Nephron (organoid): ENCODE measurements at regions not wholly inside any gene's neighbourhood (a gene's known extent, or its start where the extent isn't known, plus 50 kb on each side); places are given as distances from the start of the nearest gene placed in this dataset.

Source experiments
- H3K27ac Mint-ChIP-seq, 3 experiments: 2 replicates each; pipeline ENCODE4 v1.8.0; 2020; ENCODE audit warnings: mixed read lengths in 3 of 3, mild to moderate bottlenecking in 2 of 3, moderate library complexity in 1 of 3
- H3K27me3 Mint-ChIP-seq: 2 replicates; pipeline ENCODE4 v1.8.0; 2021; ENCODE audit warnings: low read depth, mild to moderate bottlenecking, moderate library complexity, mixed read lengths
- H3K36me3 Mint-ChIP-seq: 2 replicates; pipeline ENCODE4 v1.8.0; 2020; ENCODE audit warnings: low read depth, mixed read lengths
- H3K4me1 Mint-ChIP-seq: 2 replicates; pipeline ENCODE4 v1.8.0; 2020; ENCODE audit warnings: mixed read lengths
- H3K4me3 Mint-ChIP-seq, 3 experiments: 2 replicates each; pipeline ENCODE4 v1.8.0; 2020; ENCODE audit warnings: mild to moderate bottlenecking in 3 of 3, mixed read lengths in 3 of 3, moderate library complexity in 2 of 3
- H3K9me3 Mint-ChIP-seq: 2 replicates; pipeline ENCODE4 v1.8.0; 2020; ENCODE audit warnings: mixed read lengths
- CTCF ChIP-seq, 3 experiments: fragments of 200-600 bp; sonication (generic); IDR thresholded peaks; one replicate each; pipeline ENCODE4 v1.5.0; 2021; ENCODE audit warnings: antibody characterized with exemption in 3 of 3; ENCODE audit not compliant: unreplicated experiment in 3 of 3

- Mint-ChIP-seq H3K27ac (no peak overlapping the region), H3K4me1 (peaks cover 4% of the 10 kb centered on the region), H3K27me3 (no peaks in the 10 kb centered on the region), H3K4me3 (no peak overlapping the region), H3K9me3 (no peaks in the 10 kb centered on the region), H3K36me3 (no peaks in the 10 kb centered on the region)
- TF ChIP-seq CTCF (IDR thresholded peaks at IDR 0.05; ENCODE audit: unreplicated experiment in 3 of 3), result no peak
These were observed 114.8 kb downstream of the RERGL start for GRCh38 chr12:17975239-17975638.

- H3K9me3 Mint-ChIP-seq, result peaks cover 5% of the 10 kb centered on the region
- H3K27ac Mint-ChIP-seq, result no peak overlapping the region
- no peak overlapping the region for H3K4me3 Mint-ChIP-seq
- H3K36me3 Mint-ChIP-seq, result no peaks in the 10 kb centered on the region
- H3K4me1 Mint-ChIP-seq, result peaks cover 4% of the 10 kb centered on the region
- no peak for TF ChIP-seq CTCF (IDR thresholded peaks at IDR 0.05; ENCODE audit: unreplicated experiment in 3 of 3)
- no peaks in the 10 kb centered on the region for H3K27me3 Mint-ChIP-seq
These were observed 118.1 kb downstream of the RERGL start for GRCh38 chr12:17971850-17972249.

- Mint-ChIP-seq H3K27ac (no peak overlapping the region), H3K27me3 (no peaks in the 10 kb centered on the region), H3K4me1 (no peaks in the 10 kb centered on the region), H3K4me3 (no peak overlapping the region), H3K9me3 (no peaks in the 10 kb centered on the region), H3K36me3 (no peaks in the 10 kb centered on the region)
- no peak for TF ChIP-seq CTCF (IDR thresholded peaks at IDR 0.05; ENCODE audit: unreplicated experiment in 3 of 3)
These were observed 135.2 kb downstream of the RERGL start for GRCh38 chr12:17954788-17955187.

- Mint-ChIP-seq H3K4me1 (no peaks in the 10 kb centered on the region), H3K36me3 (no peaks in the 10 kb centered on the region), H3K27me3 (no peaks in the 10 kb centered on the region), H3K27ac (no peak overlapping the region), H3K9me3 (no peaks in the 10 kb centered on the region), H3K4me3 (no peak overlapping the region)
- no peak for TF ChIP-seq CTCF (IDR thresholded peaks at IDR 0.05; ENCODE audit: unreplicated experiment in 3 of 3)
These were observed 139.1 kb downstream of the RERGL start for GRCh38 chr12:17950898-17951297.

GRCh38 chr12:17949558-17950141 is 140.3 kb downstream of the RERGL start:
- Mint-ChIP-seq H3K36me3 (no peaks in the 10 kb centered on the region), H3K27me3 (no peaks in the 10 kb centered on the region), H3K9me3 (no peaks in the 10 kb centered on the region), H3K27ac (no peak overlapping the region), H3K4me3 (no peak overlapping the region), H3K4me1 (no peaks in the 10 kb centered on the region)
- TF ChIP-seq CTCF (IDR thresholded peaks at IDR 0.05; ENCODE audit: unreplicated experiment in 3 of 3), result no peak

GRCh38 chr12:17928708-17929366 is 161.2 kb downstream of the RERGL start:
- H3K27me3 Mint-ChIP-seq, result no peaks in the 10 kb centered on the region
- H3K4me1 Mint-ChIP-seq, result no peaks in the 10 kb centered on the region
- peaks cover 3% of the 10 kb centered on the region for H3K9me3 Mint-ChIP-seq
- H3K27ac Mint-ChIP-seq, result no peak overlapping the region
- H3K36me3 Mint-ChIP-seq, result no peaks in the 10 kb centered on the region
- no peak for TF ChIP-seq CTCF (IDR thresholded peaks at IDR 0.05; ENCODE audit: unreplicated experiment in 3 of 3)
- no peak overlapping the region for H3K4me3 Mint-ChIP-seq
